ELR (cell line): ENCODE measurements at regions not wholly inside any gene's neighbourhood (a gene's known extent, or its start where the extent isn't known, plus 50 kb on each side); places are given as distances from the start of the nearest gene placed in this dataset.

Experiments
- DNase-seq: peaks from one replicate; pipeline ENCODE4 v3.0.0-alpha.2; 2015; ENCODE audit warnings: low read depth

DNA sequence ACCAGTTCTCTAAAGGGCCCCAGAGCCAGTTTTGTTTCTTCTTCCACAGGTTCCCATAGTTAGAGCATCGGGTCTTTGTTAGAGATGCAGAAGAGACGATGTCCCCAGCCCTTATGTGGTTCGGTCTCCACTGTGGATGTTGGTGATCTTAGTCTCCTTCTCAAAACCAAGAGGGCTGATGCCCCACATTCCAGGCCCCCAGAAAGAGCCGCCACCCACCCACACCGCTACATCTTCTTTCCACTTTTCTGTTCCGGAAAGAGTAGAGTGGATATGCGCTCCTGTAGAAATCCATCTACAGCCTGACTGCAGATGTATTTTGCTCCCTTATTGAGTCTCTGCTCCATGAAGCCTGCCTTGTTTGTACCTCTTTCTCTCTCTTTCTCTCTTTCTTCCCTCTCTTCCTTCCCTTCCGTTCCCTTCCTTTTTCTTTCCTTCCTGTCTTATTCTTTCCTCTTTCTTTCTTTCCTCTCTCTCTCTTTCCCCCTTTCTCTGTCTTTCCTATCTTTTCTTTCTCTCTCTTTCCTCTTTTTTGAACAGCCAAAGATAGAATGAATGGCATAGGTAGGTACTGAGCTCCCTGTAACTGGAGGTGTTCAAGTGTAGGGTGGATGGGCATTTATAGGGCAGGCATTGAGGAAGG is 224.3 kb downstream of the SEC14L1 start:
- no peak for DNase-seq

DNA sequence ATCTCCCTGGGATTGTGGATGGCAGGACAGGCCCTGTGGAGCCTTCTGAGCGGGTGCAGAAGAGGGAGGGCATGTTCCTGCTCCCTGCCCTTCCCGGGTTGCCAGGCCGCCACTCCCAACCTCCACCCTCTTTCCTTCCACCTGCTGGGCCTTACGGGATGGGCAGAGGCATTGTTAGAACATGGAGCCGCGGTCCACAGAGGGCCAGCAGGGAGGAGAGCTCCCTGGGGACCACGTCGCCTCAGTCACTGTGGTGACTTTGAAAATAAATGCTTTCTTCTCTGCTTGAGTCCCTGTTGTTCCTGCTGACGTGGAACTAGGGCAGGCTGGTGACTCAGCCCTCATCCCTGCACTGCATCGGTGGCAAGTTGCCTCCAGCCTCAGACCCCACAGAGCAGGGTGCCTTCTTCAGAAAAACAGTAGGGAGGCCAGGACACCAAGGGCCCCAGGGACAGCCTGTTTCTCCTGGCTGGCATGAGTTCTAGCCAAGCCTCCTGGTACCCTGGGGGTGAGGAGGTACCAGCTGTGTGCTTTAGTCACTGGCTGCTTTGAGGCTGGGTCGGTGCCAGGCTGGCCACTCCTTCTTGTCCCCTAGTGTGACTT is 224.9 kb downstream of the SEC14L1 start:
- DNase-seq: peak; percentile 90

DNA sequence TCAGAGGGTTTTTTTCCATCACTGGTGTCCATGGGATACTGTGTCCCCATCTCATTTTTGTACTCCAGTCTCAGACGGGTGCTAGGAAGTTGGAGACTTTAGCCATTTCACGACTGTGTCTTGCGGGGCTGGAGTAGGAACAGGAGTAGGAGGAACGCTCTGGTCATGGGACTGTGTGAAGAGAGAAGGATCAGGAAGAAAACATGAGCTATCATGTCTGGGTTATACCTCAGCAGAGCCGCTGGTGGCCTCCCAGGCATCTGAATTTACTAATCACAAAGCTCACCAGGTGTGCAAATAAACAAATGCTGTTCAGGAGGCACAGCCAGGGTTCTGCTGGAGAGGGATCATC is 225.4 kb downstream of the SEC14L1 start:
- DNase-seq: no peak

DNA sequence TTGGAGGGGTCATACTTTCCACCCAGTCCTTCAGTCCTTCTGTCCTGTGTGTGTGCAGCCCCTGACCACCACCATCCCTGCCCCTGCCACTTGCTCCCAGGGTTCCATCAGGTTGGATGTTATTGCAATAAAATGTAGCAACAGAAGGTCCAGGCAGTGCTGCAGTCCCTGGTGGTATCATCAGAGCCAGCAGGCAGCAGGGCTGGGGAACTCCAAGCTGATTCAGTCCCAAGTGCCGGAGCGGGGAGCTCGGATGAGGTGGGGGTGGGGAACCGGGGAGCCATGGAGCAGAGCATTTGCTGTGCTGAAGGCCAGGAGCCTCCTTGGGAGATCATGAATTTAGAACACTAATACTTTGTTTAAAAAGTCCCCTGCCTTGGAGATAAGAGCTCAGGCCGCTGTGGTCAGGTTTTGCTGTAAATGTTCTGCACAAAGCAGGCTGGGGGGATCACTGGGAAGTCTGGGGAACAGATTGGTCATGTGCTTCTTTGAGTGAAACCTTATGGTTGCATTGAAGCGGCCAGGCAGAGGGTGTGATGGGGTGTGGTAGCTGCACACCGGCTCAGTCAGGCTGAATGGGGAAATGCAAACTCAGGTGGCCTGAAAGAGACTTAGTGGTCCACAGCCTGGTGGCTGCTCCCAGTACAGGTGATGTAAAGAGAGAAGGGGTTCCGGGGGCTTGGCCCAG is 225.9 kb downstream of the SEC14L1 start:
- DNase-seq: no peak

DNA sequence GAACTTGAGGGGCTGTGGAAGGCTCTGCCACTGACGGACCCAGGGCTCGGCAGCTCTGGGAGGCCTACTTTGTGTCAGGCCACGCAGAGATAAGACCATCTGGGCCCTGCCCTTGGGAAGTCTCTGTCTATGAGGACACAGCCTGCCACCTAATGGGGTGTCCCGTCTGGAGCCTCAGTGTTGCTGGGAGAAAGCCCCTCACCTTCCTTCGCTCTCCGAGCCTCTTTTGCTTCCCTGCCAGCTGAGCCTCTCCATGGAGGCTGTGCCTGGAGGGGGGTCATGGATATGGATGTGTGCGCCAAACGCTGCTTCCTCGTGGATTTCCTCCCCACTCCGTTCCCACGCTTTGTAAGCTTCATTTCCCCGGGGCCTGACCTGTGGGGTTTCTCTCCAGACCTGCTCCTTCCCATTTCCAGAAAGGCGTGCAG is 228.8 kb downstream of the SEC14L1 start:
- no peak for DNase-seq

DNA sequence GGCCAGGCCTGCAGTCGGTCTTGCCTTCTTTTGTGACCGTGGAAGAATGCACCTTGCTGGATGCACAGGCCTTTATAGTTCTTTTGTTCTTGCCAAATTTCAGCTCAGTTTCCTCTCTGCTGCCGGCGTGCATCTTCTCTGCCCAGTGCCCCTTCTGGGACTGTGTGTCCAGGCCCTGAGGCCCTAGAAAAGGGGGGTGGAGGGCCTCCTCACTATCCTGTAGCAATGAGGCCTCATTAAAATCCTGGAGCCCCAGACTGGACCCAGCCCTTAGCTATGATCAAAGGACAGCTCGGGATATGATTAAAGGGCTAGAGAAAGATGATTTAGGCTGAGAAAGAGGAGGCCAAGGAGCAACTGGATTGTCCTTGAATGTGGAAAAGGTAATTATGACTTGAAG is 229.8 kb downstream of the SEC14L1 start:
- DNase-seq: no peak

DNA sequence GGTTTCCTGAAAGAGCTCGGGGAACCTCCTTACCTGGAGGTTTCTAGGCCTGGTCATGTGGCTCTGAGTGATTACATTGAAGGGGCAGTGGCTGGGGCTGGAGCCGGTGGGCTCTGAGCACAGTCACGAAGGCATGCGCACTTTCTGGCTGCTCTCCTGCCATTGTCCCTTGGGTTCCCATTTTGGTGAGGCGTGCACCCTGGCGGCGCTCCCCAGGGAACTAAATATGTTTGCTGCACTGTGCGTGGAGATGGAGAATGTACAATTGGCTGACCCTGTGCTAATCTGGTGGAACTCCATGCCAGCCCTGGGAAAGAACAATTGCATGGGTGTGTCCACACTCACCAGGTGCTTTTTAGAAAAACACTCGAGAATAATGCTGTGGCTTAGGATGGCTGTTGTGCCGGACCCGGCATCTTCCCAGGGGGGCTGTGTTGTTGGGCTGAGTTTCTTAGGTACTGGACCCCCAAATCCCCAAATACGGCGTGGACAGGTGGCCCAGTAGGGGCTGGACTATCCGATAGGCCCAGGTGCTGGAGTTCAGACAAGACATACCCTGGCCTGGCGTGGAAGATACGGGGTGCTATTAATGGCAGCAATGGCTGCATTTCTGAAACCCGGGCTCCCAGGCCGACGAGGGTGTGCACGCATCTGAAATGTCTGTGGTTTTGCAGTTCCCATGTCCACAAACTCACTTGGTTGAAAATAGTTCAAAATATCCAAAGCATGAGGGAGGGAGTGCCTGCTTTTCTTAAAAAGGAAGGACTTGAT is 230.5 kb downstream of the SEC14L1 start:
- no peak for DNase-seq

DNA sequence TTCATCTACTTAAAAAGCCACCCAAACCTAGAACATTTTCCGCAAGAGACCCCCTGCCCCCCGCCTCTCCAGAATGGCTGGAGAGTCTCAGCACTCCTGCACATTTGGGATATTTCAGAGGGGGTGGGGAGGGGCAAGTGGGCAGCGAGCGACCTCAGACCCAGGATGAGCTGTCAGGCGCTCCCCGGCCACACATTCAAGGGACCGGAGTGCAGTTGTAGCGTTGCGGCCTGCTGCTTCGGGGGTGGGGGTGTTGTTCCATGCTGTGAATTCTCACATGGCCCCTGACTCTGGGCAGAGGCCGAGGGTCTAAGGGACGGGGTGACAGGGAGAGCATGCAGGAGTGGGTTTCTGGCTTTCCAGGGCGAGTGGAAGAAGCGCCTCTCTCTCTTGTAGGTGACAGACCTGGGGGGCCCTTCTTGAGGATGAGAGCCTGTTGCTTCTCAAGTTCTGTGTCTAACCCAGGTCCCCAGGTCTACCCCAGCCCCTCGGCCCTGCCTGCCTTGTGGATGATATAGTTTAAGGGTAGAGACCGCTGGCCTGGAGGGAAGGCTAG is 231.2 kb downstream of the SEC14L1 start:
- no peak for DNase-seq

DNA sequence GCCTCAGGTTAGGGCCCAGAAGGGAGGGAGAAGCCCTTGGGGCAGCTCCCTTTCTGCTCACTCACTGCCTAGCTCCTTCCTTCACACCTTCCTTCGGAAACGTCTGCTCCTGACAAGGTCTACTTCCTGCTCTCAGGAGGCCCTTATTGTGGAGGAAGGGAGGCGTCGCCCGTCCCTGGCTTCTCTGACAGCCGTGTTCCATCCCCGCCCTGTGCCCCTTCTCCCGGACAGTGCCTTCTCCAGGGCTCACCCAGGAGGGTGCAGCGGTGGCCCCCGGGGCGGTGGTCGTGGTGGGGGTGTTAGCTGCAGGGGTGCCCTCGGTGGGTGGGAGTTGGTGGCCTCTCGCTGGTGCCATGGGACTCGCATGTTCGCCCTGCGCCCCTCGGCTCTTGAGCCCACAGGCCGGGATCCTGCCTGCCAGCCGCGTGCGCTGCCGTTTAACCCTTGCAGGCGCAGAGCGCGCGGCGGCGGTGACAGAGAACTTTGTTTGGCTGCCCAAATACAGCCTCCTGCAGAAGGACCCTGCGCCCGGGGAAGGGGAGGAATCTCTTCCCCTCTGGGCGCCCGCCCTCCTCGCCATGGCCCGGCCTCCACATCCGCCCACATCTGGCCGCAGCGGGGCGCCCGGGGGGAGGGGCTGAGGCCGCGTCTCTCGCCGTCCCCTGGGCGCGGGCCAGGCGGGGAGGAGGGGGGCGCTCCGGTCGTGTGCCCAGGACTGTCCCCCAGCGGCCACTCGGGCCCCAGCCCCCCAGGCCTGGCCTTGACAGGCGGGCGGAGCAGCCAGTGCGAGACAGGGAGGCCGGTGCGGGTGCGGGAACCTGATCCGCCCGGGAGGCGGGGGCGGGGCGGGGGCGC is 231.9 kb downstream of the SEC14L1 start:
- peak; percentile 79 for DNase-seq

DNA sequence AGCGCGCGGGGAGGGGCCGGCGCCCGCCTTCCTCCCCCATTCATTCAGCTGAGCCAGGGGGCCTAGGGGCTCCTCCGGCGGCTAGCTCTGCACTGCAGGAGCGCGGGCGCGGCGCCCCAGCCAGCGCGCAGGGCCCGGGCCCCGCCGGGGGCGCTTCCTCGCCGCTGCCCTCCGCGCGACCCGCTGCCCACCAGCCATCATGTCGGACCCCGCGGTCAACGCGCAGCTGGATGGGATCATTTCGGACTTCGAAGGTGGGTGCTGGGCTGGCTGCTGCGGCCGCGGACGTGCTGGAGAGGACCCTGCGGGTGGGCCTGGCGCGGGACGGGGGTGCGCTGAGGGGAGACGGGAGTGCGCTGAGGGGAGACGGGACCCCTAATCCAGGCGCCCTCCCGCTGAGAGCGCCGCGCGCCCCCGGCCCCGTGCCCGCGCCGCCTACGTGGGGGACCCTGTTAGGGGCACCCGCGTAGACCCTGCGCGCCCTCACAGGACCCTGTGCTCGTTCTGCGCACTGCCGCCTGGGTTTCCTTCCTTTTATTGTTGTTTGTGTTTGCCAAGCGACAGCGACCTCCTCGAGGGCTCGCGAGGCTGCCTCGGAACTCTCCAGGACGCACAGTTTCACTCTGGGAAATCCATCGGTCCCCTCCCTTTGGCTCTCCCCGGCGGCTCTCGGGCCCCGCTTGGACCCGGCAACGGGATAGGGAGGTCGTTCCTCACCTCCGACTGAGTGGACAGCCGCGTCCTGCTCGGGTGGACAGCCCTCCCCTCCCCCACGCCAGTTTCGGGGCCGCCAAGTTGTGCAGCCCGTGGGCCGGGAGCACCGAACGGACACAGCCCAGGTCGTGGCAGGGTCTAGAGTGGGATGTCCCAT is 232.8 kb downstream of the SEC14L1 start:
- peak; percentile 62 for DNase-seq

DNA sequence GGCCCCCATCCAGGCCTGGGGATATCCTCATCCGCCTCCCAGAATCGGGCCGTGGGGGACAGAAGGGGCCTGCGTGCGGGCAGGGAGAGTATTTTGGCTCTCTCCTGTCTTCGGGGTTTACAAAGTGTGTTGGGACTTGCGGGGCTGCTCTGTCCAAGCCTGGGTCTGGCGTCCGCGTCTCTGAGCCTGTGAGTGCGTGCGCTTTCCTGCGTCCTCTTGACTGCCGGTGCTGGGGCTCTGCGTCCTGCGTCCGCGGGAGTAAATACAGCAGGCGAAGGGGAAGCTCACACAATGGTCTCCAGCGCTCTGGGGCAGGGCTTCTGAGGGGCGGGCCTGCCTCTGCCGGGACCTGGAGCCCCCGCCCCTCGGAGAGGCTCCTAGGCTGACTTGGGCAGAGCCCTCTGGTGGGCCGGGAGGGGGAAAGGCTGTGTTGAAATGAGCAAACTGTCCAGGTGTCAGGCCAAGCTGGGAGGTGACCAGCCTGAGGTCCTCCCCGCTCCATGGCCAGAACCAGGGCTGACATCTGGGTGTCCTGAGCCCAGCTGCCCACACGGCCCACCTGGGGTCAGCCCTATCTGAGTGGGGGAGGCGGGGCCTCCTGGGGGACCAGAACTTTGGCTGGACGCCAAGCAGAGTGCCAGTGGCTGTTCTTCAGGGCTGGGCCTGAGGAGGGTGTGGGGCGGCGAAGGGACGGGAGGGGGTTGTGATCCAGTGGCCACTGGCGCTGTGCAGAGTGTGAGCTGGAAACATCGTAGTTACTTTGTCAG is 233.6 kb downstream of the SEC14L1 start:
- DNase-seq: peak; percentile 82

DNA sequence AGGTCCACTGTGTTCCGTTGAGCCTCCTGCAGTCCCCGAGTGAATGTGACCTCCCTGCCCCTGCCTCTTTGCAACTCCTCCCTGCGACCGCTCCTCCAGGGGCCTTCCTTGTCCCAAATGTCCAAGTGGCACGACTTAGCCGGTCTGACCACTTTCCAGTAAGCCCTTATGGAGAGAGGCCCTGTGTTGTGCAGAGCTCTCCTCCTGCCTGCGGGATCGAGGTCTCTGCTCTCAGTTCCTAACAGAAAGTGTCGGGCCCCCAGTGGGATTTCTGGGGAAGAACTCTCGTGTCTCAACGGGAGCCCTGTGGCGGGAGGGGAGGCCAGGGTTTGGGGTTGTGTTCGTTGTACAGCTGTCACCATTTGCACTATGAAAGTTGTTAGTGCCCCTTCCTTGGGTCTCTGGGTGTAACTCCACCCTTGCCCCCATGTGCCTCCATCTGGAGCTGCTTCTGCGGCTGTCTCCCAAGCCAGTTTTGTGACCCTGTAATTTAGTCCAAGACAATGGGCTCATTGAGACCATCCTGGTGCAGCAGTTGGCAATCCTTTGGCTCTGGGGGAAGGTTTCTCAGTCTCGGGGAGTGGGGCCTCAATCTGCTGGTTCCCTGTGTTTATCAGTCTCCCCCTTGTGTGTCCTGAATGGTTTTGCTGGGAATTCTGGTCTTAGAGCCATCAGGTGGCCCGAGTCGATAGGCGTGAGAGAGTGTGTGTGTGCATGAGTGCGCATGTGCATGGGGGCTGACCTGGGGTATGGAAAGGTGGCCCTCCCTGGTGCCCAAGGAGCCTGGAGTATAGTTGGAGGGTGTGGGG is 234.5 kb downstream of the SEC14L1 start:
- no peak for DNase-seq

DNA sequence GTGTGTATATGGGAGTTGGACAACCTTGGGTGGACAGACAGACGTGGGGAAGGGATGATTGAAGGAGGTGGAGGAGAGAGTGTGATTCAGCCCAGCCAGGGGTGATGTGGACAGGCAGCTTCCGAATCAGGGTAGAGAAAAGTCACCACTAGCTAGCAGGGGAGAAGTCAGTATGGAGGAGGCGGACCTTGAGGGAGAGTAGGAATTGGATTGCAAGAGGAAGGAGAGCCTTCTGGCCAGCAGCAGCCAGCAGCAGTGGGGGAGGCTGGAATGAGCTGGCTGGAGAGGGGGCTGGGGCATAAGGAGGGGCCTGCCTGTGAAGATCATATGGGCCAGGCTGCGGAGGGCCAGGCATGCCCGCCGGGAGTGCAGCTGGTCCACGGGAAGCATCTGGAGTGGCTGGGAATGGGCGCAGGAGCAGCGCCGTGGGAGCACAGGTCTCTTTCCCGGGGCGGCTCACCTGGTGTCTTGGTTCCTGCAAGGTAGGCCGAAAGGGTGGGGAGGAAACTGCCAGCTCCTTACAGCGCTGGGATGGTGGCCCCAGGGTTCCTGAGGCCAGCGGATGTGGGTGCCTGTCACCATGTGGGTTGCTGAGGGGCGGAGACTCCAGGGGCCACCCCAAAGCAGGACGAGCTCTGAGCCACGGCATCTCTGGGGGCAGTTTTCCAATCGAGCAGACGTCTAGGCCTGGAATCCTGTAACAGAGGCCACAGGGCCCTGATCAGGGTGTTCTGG is 235.3 kb downstream of the SEC14L1 start:
- peak; percentile 72 for DNase-seq

DNA sequence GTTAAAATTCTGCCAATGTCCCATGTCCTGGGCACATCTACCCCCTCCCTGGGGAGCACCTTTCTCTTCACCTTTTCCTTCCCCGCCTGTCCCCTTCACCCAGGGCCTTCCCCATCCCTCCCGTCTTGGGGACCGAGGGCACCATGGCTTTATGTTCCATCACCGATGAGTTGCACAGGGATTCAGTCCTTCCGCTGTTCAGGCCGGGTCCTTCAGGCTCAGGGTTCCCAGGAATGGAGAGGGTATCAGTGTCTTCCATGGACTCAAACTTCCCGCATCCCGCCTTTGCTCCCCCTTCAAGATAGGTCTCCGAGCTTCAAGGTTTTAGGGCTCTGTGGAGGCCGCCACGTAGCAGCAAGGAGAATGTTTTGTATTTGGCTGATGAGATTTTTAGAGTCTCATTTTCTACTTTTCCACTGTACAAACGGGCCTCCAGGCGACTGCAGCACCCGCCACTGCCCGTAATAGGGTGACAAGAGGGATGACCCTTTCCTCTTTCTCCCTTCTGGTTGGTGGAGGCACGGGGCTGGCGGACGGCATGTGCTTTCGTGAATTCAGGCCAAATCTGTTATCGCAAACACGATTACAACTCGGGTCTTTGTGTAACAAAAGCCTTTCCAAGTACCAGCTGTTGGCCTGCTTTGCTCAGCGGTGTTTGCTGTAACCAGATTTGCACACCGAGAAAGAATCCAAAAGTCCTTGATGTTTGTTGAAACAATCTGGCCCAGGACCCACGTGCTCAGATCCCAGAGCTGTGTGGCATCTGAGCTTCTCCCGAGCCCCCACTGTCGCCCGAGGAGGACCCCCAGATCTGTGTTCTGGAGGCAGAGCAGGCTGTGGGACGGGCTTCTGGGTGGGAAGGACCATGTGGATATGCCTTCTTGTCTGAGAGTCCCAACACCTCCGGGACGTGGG is 236.3 kb downstream of the SEC14L1 start:
- DNase-seq: no peak

DNA sequence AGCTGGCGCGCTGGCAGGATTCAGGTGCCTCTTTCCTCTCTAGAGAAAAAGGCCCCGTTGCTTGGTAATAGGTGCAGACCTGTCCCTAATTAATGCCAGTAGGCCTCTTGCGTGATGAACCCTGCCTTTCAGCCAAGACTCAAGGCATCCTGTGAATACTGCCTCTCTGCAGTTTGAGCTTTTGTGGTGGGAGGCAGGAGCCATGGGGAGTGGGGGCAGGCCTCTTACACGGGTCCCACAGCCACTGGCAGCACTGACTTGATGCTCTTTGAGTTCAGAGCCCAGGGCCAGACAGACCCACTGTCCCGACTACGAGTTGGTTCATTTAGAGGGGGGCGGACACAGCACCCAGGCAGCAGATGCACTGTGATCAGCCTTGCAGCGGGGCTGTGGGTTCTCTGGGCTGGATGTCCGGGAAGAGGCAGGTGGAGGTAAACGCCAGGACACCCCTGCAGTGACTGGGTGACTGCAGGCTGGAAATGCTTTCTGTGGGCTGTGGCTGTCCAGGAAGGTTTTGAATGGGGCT is 237.0 kb downstream of the SEC14L1 start:
- DNase-seq: no peak

DNA sequence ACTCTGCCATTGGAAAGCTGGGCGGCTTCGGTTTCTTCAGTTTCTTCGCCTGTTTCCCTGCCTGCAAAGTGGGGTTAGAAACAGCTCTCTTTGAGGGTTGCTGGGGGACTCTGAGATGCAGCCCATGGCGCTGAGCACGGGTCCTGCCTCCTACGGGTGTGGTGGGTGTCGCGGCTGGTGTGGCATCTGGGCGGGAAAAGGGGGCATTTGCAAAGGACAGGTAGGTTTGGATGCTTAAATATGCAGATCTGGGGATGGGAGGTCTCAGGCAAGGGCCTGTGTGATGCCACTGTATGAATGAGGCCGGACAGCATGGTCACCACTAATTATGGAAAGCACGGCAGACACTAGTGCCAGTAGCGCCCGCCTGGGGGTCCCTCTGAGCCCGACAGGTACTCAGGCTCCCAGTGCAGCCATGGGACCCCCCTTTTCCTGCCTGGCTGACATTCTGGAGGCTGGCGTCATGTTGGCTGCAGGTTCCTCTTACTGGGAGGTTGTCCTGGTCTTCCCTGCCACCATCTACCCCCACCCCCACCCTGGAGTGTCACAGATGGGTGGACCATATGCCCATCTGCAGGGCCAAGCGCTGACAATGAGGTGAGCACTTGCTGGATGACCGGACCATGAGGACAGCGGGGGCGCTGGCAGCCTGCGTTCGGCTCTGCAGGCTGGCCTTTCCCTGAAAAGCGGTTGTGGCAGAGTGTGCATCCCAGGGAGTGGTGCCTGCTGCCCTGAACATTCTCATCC is 237.7 kb downstream of the SEC14L1 start:
- DNase-seq: no peak
